PC-9 (cell line): ENCODE measurements at regions not wholly inside any gene's neighbourhood (a gene's known extent, or its start where the extent isn't known, plus 50 kb on each side); places are given as distances from the start of the nearest gene placed in this dataset.

ENCODE experiments used
- BruUV-seq: library from RNA; stranded (reverse); fragments of 400-500 nt; replicated peaks from 2 replicates; lab custom pipeline; 2021; lab: Mats Ljungman, UMichigan
- CTCF ChIA-PET: fragments of 300-600 bp; sonication (Branson Sonifier 250); formaldehyde crosslinking; loops from one replicate; lab custom pipeline; 2022; ENCODE audit warnings: antibody characterized with exemption; lab: Charles Lee
- POLR2A ChIA-PET: fragments of 300-600 bp; sonication (Branson Sonifier 250); formaldehyde crosslinking; loops from one replicate; lab custom pipeline; 2022; ENCODE audit warnings: antibody characterized with exemption; ENCODE audit not compliant: unreplicated experiment; lab: Charles Lee
- DNase-seq, 2 experiments: peaks; one replicate each; pipeline versions ENCODE4 v3.0.0 to v3.0.0-alpha.2; 2015 to 2022; ENCODE audit warnings: mixed read lengths in 1 of 2
- H2AFZ ChIP-seq: fragments of 200-600 bp; sonication (generic); 2 replicates; pipeline ENCODE4 v1.8.1; 2017; ENCODE audit warnings: antibody characterized with exemption
- H3F3A ChIP-seq: fragments of 200-600 bp; sonication (generic); 2 replicates; pipeline ENCODE4 v1.8.1; 2017; ENCODE audit warnings: antibody characterized with exemption, mild to moderate bottlenecking, low read depth; ENCODE audit not compliant: insufficient read depth
- H3K27ac ChIP-seq: fragments of 200-600 bp; sonication (generic); 2 replicates; pipeline ENCODE4 v1.6.1; 2016; ENCODE audit warnings: mixed run types
- H3K27me3 ChIP-seq: fragments of 200-600 bp; sonication (generic); 2 replicates; pipeline ENCODE4 v1.6.1; 2016; ENCODE audit warnings: low read depth, mixed run types; ENCODE audit not compliant: insufficient read depth
- H3K36me3 ChIP-seq: fragments of 200-600 bp; sonication (generic); 2 replicates; pipeline ENCODE4 v1.6.1; 2016; ENCODE audit warnings: low read depth, mixed run types
- H3K4me1 ChIP-seq: fragments of 200-600 bp; sonication (generic); replicated peaks from 2 replicates; pipeline ENCODE4 v1.6.1; 2016; ENCODE audit warnings: mixed run types; ENCODE audit not compliant: insufficient read depth
- H3K4me2 ChIP-seq: fragments of 200-600 bp; sonication (generic); 2 replicates; pipeline ENCODE4 v1.6.1; 2017; ENCODE audit warnings: mixed run types
- H3K4me3 ChIP-seq: fragments of 200-600 bp; sonication (generic); 2 replicates; pipeline ENCODE4 v1.6.1; 2016; ENCODE audit warnings: mixed run types
- H3K79me2 ChIP-seq: fragments of 200-600 bp; sonication (generic); 2 replicates; pipeline ENCODE4 v1.6.1; 2017; ENCODE audit warnings: low read depth, mixed run types
- H3K9me2 ChIP-seq: fragments of 200-600 bp; sonication (generic); 2 replicates; pipeline ENCODE4 v1.8.1; 2017; ENCODE audit warnings: mild to moderate bottlenecking; ENCODE audit not compliant: insufficient read depth
- H3K9me3 ChIP-seq: fragments of 200-600 bp; sonication (generic); 2 replicates; pipeline ENCODE4 v1.8.1; 2016; ENCODE audit warnings: low read depth; ENCODE audit not compliant: insufficient read depth
- H4K20me1 ChIP-seq: fragments of 200-600 bp; sonication (generic); 2 replicates; pipeline ENCODE4 v1.8.1; 2017; ENCODE audit not compliant: insufficient read depth
- CTCF ChIP-seq: fragments of 200-600 bp; sonication (generic); conservative IDR thresholded peaks from 2 replicates; pipeline ENCODE4 v1.6.1; 2017; ENCODE audit warnings: mixed run types, antibody characterized with exemption, mild to moderate bottlenecking, moderate library complexity
- EZH2 ChIP-seq: fragments of 200-600 bp; sonication (generic); IDR thresholded peaks from 2 replicates; pipeline ENCODE4 v1.8.0; 2017; ENCODE audit warnings: antibody characterized with exemption, low read depth
- intact Hi-C: fragments of 100-400 bp; cut with micrococcal nuclease; formaldehyde crosslinking; loops from one replicate; pipeline ENCODE4 v1.10.0; 2022; ENCODE audit not compliant: unreplicated experiment

- TF ChIP-seq EZH2 (no peak), CTCF (no peak; the same call in 1 of the 2 replicates)
- H3K4me2 ChIP-seq = no peak overlapping the region
- intact Hi-C loops = no loop called here
- H3K27ac ChIP-seq = no peak overlapping the region
- DNase-seq = peak in 1 of 2 experiments; percentile 49
- H3K79me2 ChIP-seq = no peaks in the 10 kb centered on the region
- no peak overlapping the region for H3K4me3 ChIP-seq
- POLR2A ChIA-PET = no interaction called here
- no peaks in the 10 kb centered on the region for H4K20me1 ChIP-seq
- CTCF ChIA-PET = interaction anchor here (0.6 kb wide), 1 partner anchor 109 kb away, joined by 3 read pairs; no protein-coding TSS in a partner anchor
- no peaks in the 10 kb centered on the region for H3K9me2 ChIP-seq
- H3K4me1 ChIP-seq = no peaks in the 10 kb centered on the region
- no peaks in the 10 kb centered on the region for H3K36me3 ChIP-seq
- H3K9me3 ChIP-seq = no peaks in the 10 kb centered on the region; the same call in 1 of the 2 replicates
- no TSS peak for BruUV-seq
- H3F3A ChIP-seq = no peaks in the 10 kb centered on the region
- H3K27me3 ChIP-seq = no peaks in the 10 kb centered on the region
- no peak overlapping the region for H2AFZ ChIP-seq
Observed at GRCh38 chr2:45320956-45321355, 290.1 kb downstream of the SRBD1 start.

GRCh38 chr2:45319683-45320455 is 291.2 kb downstream of the SRBD1 start:
- Histone ChIP-seq H3K4me2 (no peak overlapping the region), H4K20me1 (no peaks in the 10 kb centered on the region), H3K9me2 (no peaks in the 10 kb centered on the region), H2AFZ (no peak overlapping the region), H3K36me3 (no peaks in the 10 kb centered on the region), H3K27ac (no peak overlapping the region), H3K27me3 (no peaks in the 10 kb centered on the region), H3K4me3 (no peak overlapping the region), H3K9me3 (no peaks in the 10 kb centered on the region; the same call in 1 of the 2 replicates), H3K4me1 (no peaks in the 10 kb centered on the region), H3K79me2 (no peaks in the 10 kb centered on the region), H3F3A (no peaks in the 10 kb centered on the region)
- BruUV-seq = no TSS peak
- ChIA-PET CTCF (no interaction called here), POLR2A (no interaction called here)
- no peak for DNase-seq
- intact Hi-C loops = no loop called here
- no peak for TF ChIP-seq CTCF

GRCh38 chr2:45318686-45319085 is 292.4 kb downstream of the SRBD1 start:
- H3K79me2 ChIP-seq = no peaks in the 10 kb centered on the region
- CTCF ChIA-PET = no interaction called here
- intact Hi-C loops = no loop called here

More at GRCh38 chr2:45318686-45319085, 292.4 kb downstream of the SRBD1 start:
- no peaks in the 10 kb centered on the region for H3K27me3 ChIP-seq
- H3K9me2 ChIP-seq = no peaks in the 10 kb centered on the region
- no peaks in the 10 kb centered on the region for H3F3A ChIP-seq
- H3K4me2 ChIP-seq = no peak overlapping the region
- no peaks in the 10 kb centered on the region for H4K20me1 ChIP-seq
- H3K4me1 ChIP-seq = no peaks in the 10 kb centered on the region
- no peak overlapping the region for H3K27ac ChIP-seq
- no peak for TF ChIP-seq CTCF
- TF ChIP-seq EZH2 = no peak
- H2AFZ ChIP-seq = no peak overlapping the region
- no peaks in the 10 kb centered on the region; the same call in 1 of the 2 replicates for H3K9me3 ChIP-seq
- no peaks in the 10 kb centered on the region for H3K36me3 ChIP-seq
- POLR2A ChIA-PET = no interaction called here
- BruUV-seq = no TSS peak
- DNase-seq = no peak
- no peak overlapping the region for H3K4me3 ChIP-seq
